H9 (cell line): ENCODE measurements at regions not wholly inside any gene's neighbourhood (a gene's known extent, or its start where the extent isn't known, plus 50 kb on each side); places are given as distances from the start of the nearest gene placed in this dataset.

Source experiments
- DNase-seq: peaks from one replicate; pipeline ENCODE4 v3.0.0-alpha.2; 2017
- H2AFZ ChIP-seq: one replicate; pipeline ENCODE4 v1.6.1; 2013; ENCODE audit warnings: mild to moderate bottlenecking, low read length, control low read depth, moderate library complexity
- H2AK5ac ChIP-seq: 2 replicates; pipeline ENCODE4 v1.6.1; 2013; ENCODE audit warnings: low read length, control low read depth, mixed read lengths; ENCODE audit not compliant: insufficient read length
- H2BK120ac ChIP-seq: one replicate; pipeline ENCODE4 v1.6.1; 2013; ENCODE audit warnings: low read depth, mild to moderate bottlenecking, low read length, control low read depth, inconsistent platforms; ENCODE audit not compliant: poor library complexity, severe bottlenecking
- H2BK12ac ChIP-seq: 2 replicates; pipeline ENCODE4 v1.6.1; 2013; ENCODE audit warnings: low read length, control low read depth, mixed read lengths, low read depth; ENCODE audit not compliant: insufficient read length
- H2BK15ac ChIP-seq: 2 replicates; pipeline ENCODE4 v1.6.1; 2013; ENCODE audit warnings: low read depth, low read length, control low read depth
- H2BK20ac ChIP-seq: one replicate; pipeline ENCODE4 v1.6.1; 2013; ENCODE audit warnings: low read depth, mild to moderate bottlenecking, low read length, control low read depth, inconsistent platforms; ENCODE audit not compliant: poor library complexity, severe bottlenecking
- H2BK5ac ChIP-seq: 2 replicates; pipeline ENCODE4 v1.6.1; 2013; ENCODE audit warnings: low read length, control low read depth, mixed read lengths; ENCODE audit not compliant: insufficient read length
- H3K14ac ChIP-seq: 2 replicates; pipeline ENCODE4 v1.6.1; 2013; ENCODE audit warnings: low read length, control low read depth; ENCODE audit not compliant: insufficient read depth
- H3K18ac ChIP-seq: 2 replicates; pipeline ENCODE4 v1.6.1; 2013; ENCODE audit warnings: low read depth, mild to moderate bottlenecking, mixed read lengths, low read length, control low read depth; ENCODE audit not compliant: insufficient read length
- H3K23ac ChIP-seq: 2 replicates; pipeline ENCODE4 v1.6.1; 2013; ENCODE audit warnings: low read length, control low read depth, mixed read lengths, low read depth; ENCODE audit not compliant: insufficient read length
- H3K23me2 ChIP-seq: 2 replicates; pipeline ENCODE4 v1.6.1; 2013; ENCODE audit warnings: low read depth, mild to moderate bottlenecking, mixed read lengths, low read length, control low read depth; ENCODE audit not compliant: insufficient read length, poor library complexity, severe bottlenecking
- H3K27ac ChIP-seq: 2 replicates; pipeline ENCODE4 v1.5.1; 2013; ENCODE audit warnings: low read length, control low read depth, mixed read lengths, low read depth; ENCODE audit not compliant: insufficient read length
- H3K27me3 ChIP-seq: 2 replicates; pipeline ENCODE4 v1.6.1; 2013; ENCODE audit warnings: low read length, control low read depth, inconsistent platforms; ENCODE audit not compliant: insufficient read depth
- H3K4ac ChIP-seq: 2 replicates; pipeline ENCODE4 v1.6.1; 2013; ENCODE audit warnings: low read depth, mild to moderate bottlenecking, control low read depth, inconsistent platforms, low read length, moderate library complexity
- H3K4me1 ChIP-seq: 2 replicates; pipeline ENCODE4 v1.6.1; 2013; ENCODE audit warnings: low read length, control low read depth, inconsistent platforms; ENCODE audit not compliant: insufficient read depth
- H3K4me2 ChIP-seq: 2 replicates; pipeline ENCODE4 v1.6.1; 2013; ENCODE audit warnings: low read length, control low read depth, mixed read lengths; ENCODE audit not compliant: insufficient read length, insufficient read depth
- H3K56ac ChIP-seq: 2 replicates; pipeline ENCODE4 v1.6.1; 2013; ENCODE audit warnings: low read depth, mild to moderate bottlenecking, mixed read lengths, low read length, control low read depth; ENCODE audit not compliant: insufficient read length
- H3K79me1 ChIP-seq: 2 replicates; pipeline ENCODE4 v1.6.1; 2013; ENCODE audit warnings: low read depth, mild to moderate bottlenecking, moderate library complexity, low read length, control low read depth, inconsistent platforms; ENCODE audit not compliant: insufficient read depth, poor library complexity, severe bottlenecking
- H3K79me2 ChIP-seq: 2 replicates; pipeline ENCODE4 v1.6.1; 2013; ENCODE audit warnings: low read length, control low read depth, inconsistent platforms; ENCODE audit not compliant: insufficient read depth
- H3K9ac ChIP-seq: 2 replicates; pipeline ENCODE4 v1.6.1; 2013; ENCODE audit warnings: low read length, control low read depth, mixed read lengths; ENCODE audit not compliant: insufficient read length; ENCODE audit errors: extremely low read depth
- H3K9me3 ChIP-seq: one replicate; pipeline ENCODE4 v1.6.1; 2013; ENCODE audit warnings: low read depth, low read length, inconsistent platforms; ENCODE audit not compliant: control insufficient read depth
- H3T11ph ChIP-seq: one replicate; pipeline ENCODE4 v1.6.1; 2013; ENCODE audit warnings: mild to moderate bottlenecking, low read length, control low read depth, inconsistent platforms
- H4K20me1 ChIP-seq: one replicate; pipeline ENCODE4 v1.6.1; 2013; ENCODE audit not compliant: control insufficient read depth, insufficient read length, insufficient read depth
- H4K5ac ChIP-seq: 2 replicates; pipeline ENCODE4 v1.6.1; 2013; ENCODE audit warnings: low read depth, mild to moderate bottlenecking, mixed read lengths, low read length, control low read depth; ENCODE audit not compliant: insufficient read length
- H4K8ac ChIP-seq: replicated peaks from 2 replicates; pipeline ENCODE4 v1.6.1; 2013; ENCODE audit warnings: low read length, control low read depth, mixed read lengths, low read depth; ENCODE audit not compliant: insufficient read length
- H4K91ac ChIP-seq: 2 replicates; pipeline ENCODE4 v1.6.1; 2013; ENCODE audit warnings: low read depth, mild to moderate bottlenecking, moderate library complexity, mixed read lengths, low read length, control low read depth; ENCODE audit not compliant: insufficient read length
- H3K27ac Mint-ChIP-seq, 3 experiments: 2 replicates in 2 of 3; 3 replicates in 1 of 3; pipeline ENCODE4 v1.8.0; 2020 to 2021; ENCODE audit warnings: mixed read lengths in 3 of 3, mild to moderate bottlenecking in 1 of 3, moderate library complexity in 1 of 3
- H3K27me3 Mint-ChIP-seq: 2 replicates; pipeline ENCODE4 v1.8.0; 2021; ENCODE audit warnings: low read depth, mild to moderate bottlenecking, moderate library complexity, mixed read lengths
- H3K36me3 Mint-ChIP-seq, 3 experiments: 2 replicates in 2 of 3; 3 replicates in 1 of 3; pipeline ENCODE4 v1.8.0; 2020 to 2021; ENCODE audit warnings: low read depth in 3 of 3, mixed read lengths in 3 of 3; ENCODE audit not compliant: insufficient read depth in 1 of 3
- H3K4me1 Mint-ChIP-seq, 2 experiments: 2 replicates each; pipeline ENCODE4 v1.8.0; 2020; ENCODE audit warnings: mixed read lengths in 2 of 2
- H3K4me3 Mint-ChIP-seq, 2 experiments: 2 replicates in 1 of 2; 3 replicates in 1 of 2; pipeline ENCODE4 v1.8.0; 2020 to 2021; ENCODE audit warnings: mild to moderate bottlenecking in 2 of 2, mixed read lengths in 2 of 2, moderate library complexity in 1 of 2
- H3K9me3 Mint-ChIP-seq, 2 experiments: 2 replicates in 1 of 2; 3 replicates in 1 of 2; pipeline ENCODE4 v1.8.0; 2020; ENCODE audit warnings: mild to moderate bottlenecking in 2 of 2, mixed read lengths in 2 of 2, moderate library complexity in 1 of 2
- CTCF ChIP-seq: fragments of 200-600 bp; sonication (generic); conservative IDR thresholded peaks from 3 replicates; pipeline ENCODE4 v1.8.0; 2021; ENCODE audit warnings: antibody characterized with exemption, mild to moderate bottlenecking
- WGBS: extraction: QIAGEN DNeasy Blood & Tissue Kit; methylation state at CpG from one replicate; pipeline ENCODE4 v1.1.7; 2013; ENCODE audit warnings: missing lambda C conversion rate, low lambda C conversion rate, mixed read lengths; ENCODE audit not compliant: insufficient read length; ENCODE audit errors: extremely low coverage; 5-methylcytosine and 5-hydroxymethylcytosine counted together

DNA sequence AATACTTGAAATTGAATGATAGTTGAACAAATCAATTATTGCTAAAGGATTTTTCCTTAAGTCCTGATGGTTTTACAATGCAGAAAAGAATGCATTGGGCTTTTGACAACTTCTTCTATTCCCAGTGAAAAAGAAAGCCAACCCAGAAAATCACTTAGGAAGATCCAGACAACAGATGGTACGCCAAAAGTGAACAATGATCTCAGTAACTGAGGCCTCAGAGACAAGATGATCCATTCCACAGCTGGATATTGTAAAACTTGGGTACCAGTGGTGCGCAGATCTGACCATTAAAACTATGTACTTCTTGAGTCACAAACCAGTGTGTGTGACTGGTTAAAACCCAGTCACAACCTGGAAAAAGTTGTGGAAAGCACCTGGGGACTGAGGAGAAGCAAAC is 173.5 kb downstream of the ETAA1 start:
- Histone ChIP-seq H4K20me1 (no peaks in the 10 kb centered on the region), H3K79me2 (no peaks in the 10 kb centered on the region), H3K4me2 (no peak overlapping the region), H3K56ac (no peak overlapping the region), H2BK12ac (no peak overlapping the region), H3K18ac (no peak overlapping the region), H2BK5ac (no peak overlapping the region), H3K79me1 (no peaks in the 10 kb centered on the region), H3K27me3 (no peaks in the 10 kb centered on the region), H4K91ac (no peak overlapping the region), H3K9me3 (no peaks in the 10 kb centered on the region), H2AFZ (no peak overlapping the region), H4K8ac (no peak overlapping the region), H4K5ac (no peak overlapping the region), H2AK5ac (no peak overlapping the region), H3K9ac (no peak overlapping the region), H3T11ph (no peak overlapping the region), H3K4ac (no peak overlapping the region), H2BK120ac (no peak overlapping the region), H3K14ac (no peak overlapping the region), H2BK15ac (no peak overlapping the region), H3K23ac (no peak overlapping the region), H3K4me1 (no peaks in the 10 kb centered on the region), H2BK20ac (no peak overlapping the region), H3K27ac (no peak overlapping the region), H3K23me2 (no peaks in the 10 kb centered on the region)
- Mint-ChIP-seq H3K4me1 (no peaks in the 10 kb centered on the region), H3K36me3 (no peaks in the 10 kb centered on the region), H3K9me3 (no peaks in the 10 kb centered on the region), H3K27ac (no peak overlapping the region), H3K27me3 (peaks cover 2% of the 10 kb centered on the region), H3K4me3 (no peak overlapping the region)
- no peak for TF ChIP-seq CTCF
- DNase-seq: no peak
- no CpG with 5 or more reads among the region's 2 CpGs for WGBS
